CD14-positive monocyte (primary cell): ENCODE measurements at regions not wholly inside any gene's neighbourhood (a gene's known extent, or its start where the extent isn't known, plus 50 kb on each side); places are given as distances from the start of the nearest gene placed in this dataset.

ENCODE experiments used
- DNase-seq, 3 donors: peaks; one replicate each; pipeline ENCODE4 v3.0.0-alpha.2; 2011 to 2022
- H2AFZ ChIP-seq: 2 replicates; pipeline ENCODE4 v1.6.0; 2012; ENCODE audit warnings: mild to moderate bottlenecking, low read depth, low read length, inconsistent platforms; ENCODE audit not compliant: insufficient read depth, poor library complexity, severe bottlenecking
- H3K27ac ChIP-seq, 2 donors: 1 replicate in 1 of 2; 2 replicates in 1 of 2; pipeline ENCODE4 v1.5.1; 2012 to 2013; ENCODE audit warnings: low read length in 2 of 2, control low read depth in 1 of 2, inconsistent platforms in 1 of 2, low read depth in 1 of 2, mild to moderate bottlenecking in 1 of 2
- H3K27me3 ChIP-seq, 2 donors: one replicate each; pipeline versions ENCODE4 v1.6.0 to v1.6.1; 2011 to 2013; ENCODE audit warnings: low read length in 2 of 2; ENCODE audit not compliant: control insufficient read depth in 2 of 2, insufficient read depth in 2 of 2
- H3K36me3 ChIP-seq, 2 donors: replicated peaks in 1 of 2; 1 replicate in 1 of 2; 2 replicates in 1 of 2; pipeline versions ENCODE4 v1.5.1 to v1.6.1; 2012 to 2013; ENCODE audit warnings: low read length in 2 of 2, control low read depth in 1 of 2, inconsistent platforms in 1 of 2, mild to moderate bottlenecking in 1 of 2; ENCODE audit not compliant: insufficient read depth in 2 of 2, control insufficient read depth in 1 of 2
- H3K4me1 ChIP-seq, 2 donors: 1 replicate in 1 of 2; 2 replicates in 1 of 2; pipeline versions ENCODE4 v1.5.1 to v1.6.1; 2012 to 2013; ENCODE audit warnings: low read length in 2 of 2, control low read depth in 1 of 2, inconsistent platforms in 1 of 2, mild to moderate bottlenecking in 1 of 2, moderate library complexity in 1 of 2; ENCODE audit not compliant: insufficient read depth in 2 of 2, control insufficient read depth in 1 of 2
- H3K4me2 ChIP-seq: replicated peaks from 2 replicates; pipeline ENCODE3; 2012; ENCODE audit warnings: low read length, moderate library complexity, mild to moderate bottlenecking; ENCODE audit not compliant: poor library complexity, severe bottlenecking; ENCODE audit errors: extremely low read depth
- H3K4me3 ChIP-seq, 3 experiments: fragments of 200-600 bp in 1 of 3; sonication (generic) in 1 of 3; replicated peaks in 1 of 3; 1 replicate in 2 of 3; 2 replicates in 1 of 3; pipeline ENCODE4 v1.5.1; 2011 to 2013; ENCODE audit warnings: low read length in 3 of 3, mild to moderate bottlenecking in 3 of 3, control low read depth in 2 of 3, low read depth in 2 of 3, inconsistent platforms in 1 of 3, moderate library complexity in 1 of 3
- H3K79me2 ChIP-seq: 2 replicates; pipeline ENCODE4 v1.6.0; 2012; ENCODE audit warnings: mild to moderate bottlenecking, control low read depth, inconsistent platforms, low read length, moderate library complexity; ENCODE audit not compliant: insufficient read depth
- H3K9ac ChIP-seq: 2 replicates; pipeline ENCODE4 v1.6.0; 2017; ENCODE audit warnings: low read length, mild to moderate bottlenecking; ENCODE audit not compliant: insufficient read depth, poor library complexity, severe bottlenecking
- H3K9me3 ChIP-seq, 2 donors: replicated peaks in 1 of 2; 1 replicate in 1 of 2; 2 replicates in 1 of 2; pipeline versions ENCODE4 v1.5.1 to v1.6.1; 2012 to 2013; ENCODE audit warnings: low read length in 2 of 2, control low read depth in 1 of 2; ENCODE audit not compliant: control insufficient read depth in 1 of 2, insufficient read depth in 1 of 2
- H4K20me1 ChIP-seq: 2 replicates; pipeline ENCODE4 v1.6.0; 2012; ENCODE audit warnings: mild to moderate bottlenecking, low read length, control low read depth, moderate library complexity; ENCODE audit not compliant: insufficient read depth
- H3K27ac Mint-ChIP-seq, 7 donors: one replicate each; pipeline ENCODE4 v1.8.0; 2020; ENCODE audit warnings: mild to moderate bottlenecking in 7 of 7, mixed read lengths in 7 of 7, moderate library complexity in 6 of 7, inconsistent platforms in 2 of 7
- H3K27me3 Mint-ChIP-seq, 3 donors: one replicate each; pipeline ENCODE4 v1.8.0; 2021 to 2022; ENCODE audit warnings: low read depth in 3 of 3, mild to moderate bottlenecking in 3 of 3, mixed read lengths in 3 of 3, moderate library complexity in 3 of 3, inconsistent platforms in 1 of 3
- H3K36me3 Mint-ChIP-seq, 2 donors: one replicate each; pipeline ENCODE4 v1.8.0; 2020; ENCODE audit warnings: mixed read lengths in 2 of 2, inconsistent platforms in 1 of 2, mild to moderate bottlenecking in 1 of 2
- H3K4me1 Mint-ChIP-seq: one replicate; pipeline ENCODE4 v1.8.0; 2020; ENCODE audit warnings: mild to moderate bottlenecking, mixed read lengths
- H3K4me3 Mint-ChIP-seq, 2 donors: one replicate each; pipeline ENCODE4 v1.8.0; 2020; ENCODE audit warnings: mild to moderate bottlenecking in 2 of 2, mixed read lengths in 2 of 2, moderate library complexity in 1 of 2
- H3K9me3 Mint-ChIP-seq, 7 donors: one replicate each; pipeline ENCODE4 v1.8.0; 2020 to 2022; ENCODE audit warnings: mixed read lengths in 7 of 7, mild to moderate bottlenecking in 6 of 7, moderate library complexity in 6 of 7, inconsistent platforms in 2 of 7
- WGBS: methylation state at CpG from one replicate; pipeline ENCODE4 v1.1.5; 2013; ENCODE audit warnings: missing lambda C conversion rate; ENCODE audit not compliant: insufficient coverage; 5-methylcytosine and 5-hydroxymethylcytosine counted together
- intact Hi-C, 2 donors: fragments of 100-400 bp; cut with micrococcal nuclease; formaldehyde crosslinking; loops; one replicate each; pipeline versions ENCODE4 v1.15.0 to v1.15.1; 2023
- TF ChIP-seq, protein P1 (sequence below): fragments of 200-600 bp; IDR thresholded peaks from one replicate; pipeline ENCODE4 v1.8.0; 2022; ENCODE audit warnings: antibody characterized with exemption, mild to moderate bottlenecking

DNA sequence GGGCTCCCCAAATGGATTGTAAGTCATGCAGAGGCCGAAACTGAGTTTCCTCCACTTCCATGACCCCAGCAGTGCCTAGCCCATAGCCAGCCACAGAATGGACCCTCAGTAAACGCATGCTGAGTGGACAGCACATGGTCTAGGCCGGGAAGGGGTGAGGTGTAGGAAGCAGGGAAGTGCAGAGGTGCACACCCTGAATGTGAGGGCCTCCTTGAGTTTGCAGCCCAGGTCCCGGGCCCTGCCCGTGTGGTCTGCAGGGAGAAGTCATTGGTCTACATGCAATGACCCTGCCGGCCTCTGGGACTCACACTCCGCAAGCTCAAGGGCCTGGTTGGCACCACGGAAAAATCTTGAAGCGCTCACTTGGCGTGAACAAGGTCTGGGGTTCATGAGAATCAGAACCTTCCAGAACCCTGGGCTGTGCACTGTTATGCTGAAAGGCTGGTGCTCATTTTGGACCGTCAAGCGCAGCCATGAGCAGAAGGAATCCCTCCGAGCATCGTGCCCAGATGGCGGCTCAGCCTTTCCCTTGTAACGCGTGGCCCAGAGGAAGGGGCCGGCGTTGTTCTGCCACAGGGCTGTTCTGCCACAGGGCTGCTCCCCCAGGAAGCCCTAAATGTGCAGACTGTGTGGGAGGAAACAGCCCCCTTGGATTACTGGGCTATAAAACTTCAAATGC, 66.4 kb downstream of the PSMG1 start:
- 91% methylated on average over 16 of the region's 19 CpGs for WGBS
- intact Hi-C loops = loop anchor here in 1 of 2 donors (10.0 kb wide), 1 partner anchor 52 kb away; no protein-coding TSS in a partner anchor
- Histone ChIP-seq H3K9ac (no peak overlapping the region), H3K4me1 (no peaks in the 10 kb centered on the region), H3K27me3 (no peaks in the 10 kb centered on the region), H4K20me1 (no peaks in the 10 kb centered on the region), H3K4me3 (no peak overlapping the region), H3K36me3 (no peaks in the 10 kb centered on the region), H2AFZ (no peak overlapping the region), H3K4me2 (no peak overlapping the region), H3K27ac (no peak overlapping the region), H3K79me2 (no peaks in the 10 kb centered on the region), H3K9me3 (no peaks in the 10 kb centered on the region)
- peaks cover 0 to 8% (median 4%) of the 10 kb centered on the region in 7 donors for H3K9me3 Mint-ChIP-seq
- no peak overlapping the region for H3K27ac Mint-ChIP-seq
- peaks cover 0 to 2% (median 1%) of the 10 kb centered on the region in 3 donors for H3K27me3 Mint-ChIP-seq
- TF ChIP-seq, protein P1, sequence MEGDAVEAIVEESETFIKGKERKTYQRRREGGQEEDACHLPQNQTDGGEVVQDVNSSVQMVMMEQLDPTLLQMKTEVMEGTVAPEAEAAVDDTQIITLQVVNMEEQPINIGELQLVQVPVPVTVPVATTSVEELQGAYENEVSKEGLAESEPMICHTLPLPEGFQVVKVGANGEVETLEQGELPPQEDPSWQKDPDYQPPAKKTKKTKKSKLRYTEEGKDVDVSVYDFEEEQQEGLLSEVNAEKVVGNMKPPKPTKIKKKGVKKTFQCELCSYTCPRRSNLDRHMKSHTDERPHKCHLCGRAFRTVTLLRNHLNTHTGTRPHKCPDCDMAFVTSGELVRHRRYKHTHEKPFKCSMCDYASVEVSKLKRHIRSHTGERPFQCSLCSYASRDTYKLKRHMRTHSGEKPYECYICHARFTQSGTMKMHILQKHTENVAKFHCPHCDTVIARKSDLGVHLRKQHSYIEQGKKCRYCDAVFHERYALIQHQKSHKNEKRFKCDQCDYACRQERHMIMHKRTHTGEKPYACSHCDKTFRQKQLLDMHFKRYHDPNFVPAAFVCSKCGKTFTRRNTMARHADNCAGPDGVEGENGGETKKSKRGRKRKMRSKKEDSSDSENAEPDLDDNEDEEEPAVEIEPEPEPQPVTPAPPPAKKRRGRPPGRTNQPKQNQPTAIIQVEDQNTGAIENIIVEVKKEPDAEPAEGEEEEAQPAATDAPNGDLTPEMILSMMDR = no peak
- DNase-seq = no peak
- peaks cover 18% of the 10 kb centered on the region for H3K4me1 Mint-ChIP-seq
- H3K4me3 Mint-ChIP-seq = no peak overlapping the region
- H3K36me3 Mint-ChIP-seq = no peaks in the 10 kb centered on the region

- no peak for DNase-seq
- H3K9me3 ChIP-seq = no peaks in the 10 kb centered on the region
- Mint-ChIP-seq H3K27ac (no peak overlapping the region), H3K27me3 (peaks cover 0 to 2% (median 1%) of the 10 kb centered on the region in 3 donors), H3K9me3 (peaks cover 0 to 8% (median 4%) of the 10 kb centered on the region in 7 donors), H3K36me3 (no peaks in the 10 kb centered on the region), H3K4me1 (peaks cover 14% of the 10 kb centered on the region), H3K4me3 (no peak overlapping the region)
- H3K4me2 ChIP-seq = no peak overlapping the region
- H4K20me1 ChIP-seq = no peaks in the 10 kb centered on the region
- no peaks in the 10 kb centered on the region for H3K36me3 ChIP-seq
- no peak overlapping the region for H3K9ac ChIP-seq
- H3K4me3 ChIP-seq = no peak overlapping the region
- TF ChIP-seq, protein P1 = no peak
- intact Hi-C loops = loop anchor here in 1 of 2 donors (10.0 kb wide), 1 partner anchor 51 kb away; no protein-coding TSS in a partner anchor
- H3K27me3 ChIP-seq = no peaks in the 10 kb centered on the region
- WGBS = 92% methylated on average over 5 of the region's 10 CpGs
- no peaks in the 10 kb centered on the region for H3K79me2 ChIP-seq
- H3K4me1 ChIP-seq = no peaks in the 10 kb centered on the region
- H3K27ac ChIP-seq = no peak overlapping the region
- no peak overlapping the region for H2AFZ ChIP-seq
Measured at GRCh38 chr21:39115576-39116235, 67.5 kb downstream of the PSMG1 start.
